Medulla oblongata (tissue), 1 donor: ENCODE measurements at regions not wholly inside any gene's neighbourhood (a gene's known extent, or its start where the extent isn't known, plus 50 kb on each side); places are given as distances from the start of the nearest gene placed in this dataset.
"Not testable (repeated sequence)": the region's sequence is repeated elsewhere in the genome, so short reads cannot be mapped to it uniquely, and the experiment has no call there.

Experiments
- DNase-seq: peaks from one replicate; pipeline ENCODE4 v3.0.0-alpha.2; 2015; ENCODE audit errors: extremely low spot score

GRCh38 chr12:31906557-31907301 lies 52.5 kb upstream of the RESF1 start:
- DNase-seq: no peak

DNA sequence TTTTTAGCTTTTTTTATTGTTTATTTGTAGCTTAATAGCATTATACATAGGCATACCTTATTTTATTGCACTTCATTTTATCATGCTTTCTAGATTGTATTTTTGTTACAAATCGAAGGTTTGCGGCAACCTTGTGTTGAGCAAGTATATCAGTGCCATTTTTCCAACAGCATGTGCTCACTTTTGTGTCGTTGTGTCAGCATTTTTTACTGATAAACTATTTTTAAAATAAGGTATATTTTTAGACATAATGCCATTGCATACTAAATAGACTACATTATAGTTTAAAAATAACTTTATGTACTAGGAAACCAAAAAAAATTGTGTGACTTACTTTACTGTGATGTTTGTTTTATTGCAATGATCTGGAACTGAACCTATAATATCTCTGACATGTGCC lies 56.2 kb upstream of the RESF1 start:
- no peak for DNase-seq

DNA sequence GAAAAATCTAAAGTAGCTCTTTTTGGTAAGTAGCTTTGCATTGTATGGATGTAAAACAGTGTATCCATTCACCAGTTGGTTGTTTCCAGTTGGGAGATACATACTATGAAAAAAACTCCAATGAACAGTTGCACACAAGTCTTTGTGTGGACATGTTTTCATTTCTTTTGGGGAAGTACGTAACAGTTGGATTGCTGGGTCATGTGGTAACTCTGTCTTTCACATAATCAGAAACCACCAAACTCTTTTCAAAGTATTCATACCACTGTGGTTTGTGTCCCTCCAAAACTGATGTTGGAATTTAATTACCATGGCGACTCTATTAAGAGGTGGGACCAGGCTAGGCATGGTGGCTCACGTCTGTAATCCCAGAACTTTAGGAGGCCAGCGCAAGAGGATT lies 58.9 kb upstream of the RESF1 start:
- DNase-seq: no peak

GRCh38 chr12:31899109-31899508 lies 60.1 kb upstream of the RESF1 start:
- DNase-seq: no peak

DNA sequence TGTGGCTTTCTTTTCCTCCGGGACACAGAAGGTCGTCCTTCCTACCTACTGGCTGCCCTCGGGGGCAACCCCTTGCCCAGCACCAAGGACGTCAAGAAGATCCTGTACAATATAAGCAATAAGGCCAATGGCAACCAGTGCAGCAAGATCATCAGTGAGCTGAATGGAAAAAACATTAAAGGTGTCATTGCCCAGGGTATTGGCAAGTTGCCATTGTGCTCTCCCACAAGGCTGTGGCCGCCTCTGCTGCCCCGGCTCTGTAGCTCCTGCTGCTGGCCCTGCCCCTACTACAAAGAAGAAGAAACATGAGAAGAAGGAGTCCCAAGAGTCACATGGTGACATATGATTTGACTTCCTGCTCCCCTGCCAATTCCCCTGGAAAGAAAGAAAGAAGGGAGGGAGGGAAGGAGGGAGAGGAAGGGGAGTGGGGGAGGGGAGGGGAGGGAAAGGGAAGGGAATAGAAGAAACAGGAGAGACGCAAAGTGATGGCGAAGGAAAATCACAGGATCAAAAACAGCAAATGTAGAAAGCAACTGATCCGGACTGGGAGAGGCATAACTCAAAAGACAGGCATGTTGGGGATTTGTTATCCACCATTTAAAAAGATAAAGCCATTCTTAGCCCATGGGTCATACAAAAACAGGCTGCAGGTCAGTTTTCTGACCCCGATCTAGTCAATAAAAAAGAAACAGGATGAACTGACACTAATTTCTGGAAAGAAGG lies 61.3 kb upstream of the RESF1 start:
- DNase-seq: peak; percentile 14

DNA sequence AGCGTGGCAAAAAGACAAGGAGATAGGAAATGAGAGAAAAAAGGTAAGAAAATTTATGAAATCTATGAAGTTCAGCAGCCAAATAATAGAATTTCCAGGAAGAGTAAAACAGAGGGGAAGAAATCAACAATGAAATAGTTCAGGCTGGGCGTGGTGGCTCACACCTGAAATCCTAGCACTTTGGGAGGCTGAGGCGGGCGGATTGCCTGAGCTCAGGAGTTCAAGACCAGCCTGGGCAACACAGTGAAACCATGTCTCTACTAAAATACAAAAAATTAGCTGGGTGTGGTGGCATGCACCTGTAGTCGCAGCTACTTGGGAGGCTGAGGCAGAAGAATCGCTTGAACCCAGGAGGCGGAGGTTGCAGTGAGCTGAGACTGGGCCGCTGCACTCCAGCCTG lies 62.1 kb upstream of the RESF1 start:
- not testable (repeated sequence) for DNase-seq

- no peak for DNase-seq
Observed at GRCh38 chr12:31896514-31897039, 62.6 kb upstream of the RESF1 start.

- DNase-seq: no peak
Observed at GRCh38 chr12:31895449-31896150, 63.6 kb upstream of the RESF1 start.

GRCh38 chr12:31890295-31891285 lies 68.6 kb upstream of the RESF1 start:
- DNase-seq: no peak

DNA sequence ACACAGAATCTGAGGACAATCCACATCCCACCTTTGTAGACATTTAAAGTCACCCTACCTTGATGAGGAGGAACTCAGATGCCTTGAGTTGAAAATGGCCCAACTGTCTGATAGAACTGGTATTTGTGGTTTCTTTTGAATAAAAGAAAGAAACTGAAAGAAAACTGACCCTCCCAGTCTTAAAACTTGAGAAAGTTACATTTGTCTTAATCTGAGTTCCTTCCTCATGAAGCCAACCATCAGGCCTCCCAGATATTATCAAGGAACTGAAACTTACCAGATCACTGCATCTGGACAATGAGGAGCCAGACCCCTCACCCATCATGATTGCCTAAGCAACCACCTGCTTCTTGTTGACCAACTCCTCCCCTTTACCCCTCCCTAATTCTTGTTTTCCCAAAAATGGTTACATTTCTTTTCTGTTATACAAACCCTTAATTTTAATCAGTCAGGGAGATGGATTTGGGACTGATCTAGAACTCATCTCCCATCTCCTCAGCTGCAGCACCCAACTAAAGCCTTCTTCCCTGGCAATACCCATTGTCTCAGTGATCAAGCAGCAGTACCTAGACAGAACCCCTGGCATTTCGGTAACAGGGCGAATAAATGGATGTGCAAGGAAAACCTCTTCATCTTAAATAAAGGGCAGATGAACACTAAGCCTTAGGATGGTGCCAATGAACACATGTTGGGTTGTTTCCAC lies 72.0 kb upstream of the RESF1 start:
- DNase-seq: no peak

DNA sequence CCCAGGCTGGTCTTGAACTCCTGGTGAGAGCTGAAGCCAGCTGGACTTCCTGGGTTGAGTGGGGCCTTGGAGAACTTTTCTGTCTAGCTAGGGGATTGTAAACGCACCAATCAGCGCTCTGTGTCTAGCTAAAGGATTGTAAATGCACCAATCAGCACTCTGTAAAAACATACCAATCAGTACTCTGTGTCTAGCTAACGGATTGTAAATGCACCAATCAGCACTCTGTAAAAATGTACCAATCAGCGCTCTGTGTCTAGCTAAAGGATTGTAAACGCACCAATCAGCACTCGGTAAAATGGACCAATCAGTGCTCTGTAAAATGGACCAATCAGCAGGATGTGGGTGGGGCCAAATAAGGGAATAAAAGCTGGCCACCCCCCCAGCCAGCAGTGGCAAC lies 76.5 kb upstream of the RESF1 start:
- DNase-seq: not testable (repeated sequence)

DNA sequence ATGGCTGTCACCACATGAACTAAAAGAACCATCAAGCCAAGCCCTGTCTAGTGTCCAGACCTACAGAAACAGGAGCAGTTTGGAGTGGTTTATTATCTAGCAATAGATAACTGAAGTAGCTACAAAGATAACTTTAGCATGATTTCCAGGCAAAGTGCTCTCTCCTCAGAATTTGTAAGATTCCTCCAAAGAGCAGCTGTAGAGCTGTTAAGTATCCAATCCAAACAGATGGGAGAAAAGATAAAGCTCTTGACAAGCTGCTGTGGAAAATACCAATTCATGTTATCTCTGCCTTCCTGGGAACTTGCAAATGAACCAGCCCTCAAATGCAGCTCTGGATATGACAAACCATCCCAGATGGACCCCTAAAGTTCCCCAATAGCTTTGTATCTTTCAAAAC lies 78.9 kb upstream of the RESF1 start:
- DNase-seq: no peak

GRCh38 chr12:31877884-31878283 lies 81.3 kb upstream of the RESF1 start:
- DNase-seq: no peak

DNA sequence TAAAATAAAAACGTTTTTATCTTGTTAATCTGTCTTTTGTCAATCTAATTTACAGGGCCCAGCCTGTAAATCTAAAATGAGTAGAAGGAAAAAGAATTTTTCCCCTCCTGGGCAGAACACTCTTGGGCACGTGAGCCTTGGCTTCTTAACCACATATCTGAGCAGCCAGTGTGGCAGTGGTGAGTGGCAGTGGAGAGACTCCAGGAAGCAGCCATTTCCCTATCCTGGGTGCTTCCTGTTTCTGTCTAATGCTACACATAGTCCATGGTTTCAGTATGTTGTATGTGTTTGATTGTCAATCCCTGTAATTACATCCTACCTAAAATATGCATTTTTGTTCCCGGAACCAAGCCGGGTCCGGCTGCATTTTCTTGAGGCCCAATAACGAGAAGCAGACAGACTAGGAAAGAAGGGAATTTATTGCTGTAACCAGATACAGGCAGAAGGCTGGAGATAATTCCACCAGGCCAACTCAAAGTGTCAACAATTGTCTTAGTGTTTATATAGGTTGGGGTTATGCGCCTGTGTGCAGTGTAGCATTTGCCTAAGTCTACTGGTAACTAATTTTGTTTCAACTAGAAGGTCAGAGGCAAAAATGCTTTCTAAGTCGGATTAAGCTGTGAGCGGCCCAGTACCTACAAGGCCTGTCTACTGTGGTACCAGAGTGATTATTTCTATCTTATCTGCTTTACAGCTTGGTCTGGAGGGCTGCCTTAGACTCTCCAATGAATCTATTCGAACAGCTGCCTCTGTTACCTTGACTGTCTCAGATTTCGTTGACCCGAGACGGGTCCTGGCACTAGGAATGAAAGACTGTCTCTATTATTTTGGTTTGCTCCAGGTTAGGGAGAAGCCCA lies 82.4 kb upstream of the RESF1 start:
- peak; percentile 45 for DNase-seq

DNA sequence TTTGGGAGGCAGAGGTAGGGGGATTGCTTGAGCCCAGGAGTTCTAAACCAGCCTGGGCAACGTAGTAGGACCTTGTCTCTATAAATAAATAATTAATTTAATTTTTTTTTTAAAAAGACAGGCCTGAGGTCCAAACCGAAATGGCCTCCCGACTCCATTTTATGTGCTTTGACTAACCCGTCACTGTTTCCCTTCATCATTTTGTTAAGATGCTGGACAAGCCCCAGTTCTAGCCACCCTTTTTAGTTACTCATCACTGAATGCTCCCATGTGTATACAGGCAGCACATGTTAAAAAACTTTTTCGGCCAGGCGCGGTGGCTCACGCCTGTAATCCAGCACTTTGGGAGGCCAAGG lies 83.6 kb upstream of the RESF1 start:
- no peak for DNase-seq

DNA sequence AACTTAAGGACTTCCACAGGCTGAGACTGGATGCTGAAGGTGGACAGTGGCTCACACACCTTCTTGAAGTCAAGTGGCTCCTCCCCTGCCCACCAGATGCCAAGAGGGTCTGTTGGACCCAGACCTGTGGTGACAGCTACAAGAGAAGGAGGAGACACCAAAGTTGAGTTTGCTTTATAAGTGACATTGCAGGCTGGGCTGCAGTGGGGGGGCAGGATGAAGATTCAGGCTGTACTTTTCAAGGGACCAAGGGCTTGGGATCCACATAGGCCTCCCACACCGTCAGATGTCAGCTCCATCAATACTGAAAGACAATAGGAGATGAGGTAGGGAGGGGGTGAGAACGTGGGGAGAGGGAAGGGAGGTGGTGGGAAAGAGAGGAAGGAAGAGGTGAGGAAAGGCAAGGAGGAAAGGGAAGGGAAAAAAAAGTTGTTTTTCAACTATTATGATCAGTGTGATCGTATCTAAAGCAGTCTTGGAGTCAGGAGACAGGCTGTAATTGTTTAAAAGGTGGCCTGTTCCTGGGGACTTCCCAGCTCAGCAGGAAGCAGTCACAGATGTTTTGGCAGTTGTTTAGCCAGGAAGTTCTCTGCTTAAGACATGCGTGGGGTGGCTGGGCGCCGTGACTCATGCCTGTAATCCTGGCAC lies 84.1 kb upstream of the RESF1 start:
- no peak for DNase-seq

DNA sequence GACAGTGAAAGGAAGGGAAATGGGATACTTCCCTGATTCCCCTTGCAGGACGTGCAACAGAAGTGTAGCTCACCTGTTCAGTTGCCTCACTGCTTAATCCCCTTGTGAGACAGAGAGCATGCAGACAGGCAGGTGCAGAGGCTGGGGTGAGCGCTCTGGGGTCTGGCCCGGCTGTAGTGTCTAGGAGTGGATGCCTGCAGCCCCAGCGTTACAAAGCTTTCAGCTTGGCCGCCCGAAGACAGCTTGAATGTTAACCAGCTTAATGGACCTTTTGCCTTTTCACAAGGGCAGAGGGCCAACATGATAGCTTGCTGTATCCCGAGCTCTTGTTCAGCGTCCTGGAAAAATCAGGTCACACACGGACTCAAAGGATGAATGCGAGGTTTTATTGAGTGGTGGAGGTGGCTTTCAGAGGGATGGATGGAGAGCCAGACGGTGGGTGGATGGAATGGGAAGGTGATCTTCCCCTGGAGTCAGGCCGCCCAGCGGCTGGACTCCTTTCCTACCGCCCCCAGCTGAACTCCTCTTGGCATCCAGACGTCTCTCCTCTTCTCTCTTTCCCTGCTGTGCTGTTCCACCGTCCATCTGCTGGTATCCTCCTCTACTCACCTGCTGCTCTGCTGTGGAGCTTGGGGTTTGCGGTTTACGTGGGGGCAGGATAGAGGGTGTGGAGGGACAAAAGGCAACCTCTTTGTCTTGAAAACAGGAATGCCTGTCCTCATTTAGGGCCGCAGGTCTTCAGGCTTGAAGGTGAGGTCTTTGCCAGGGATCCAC lies 86.2 kb upstream of the RESF1 start:
- DNase-seq: no peak

- no peak for DNase-seq
Observed at GRCh38 chr12:31869972-31870371, 89.2 kb upstream of the RESF1 start.

DNA sequence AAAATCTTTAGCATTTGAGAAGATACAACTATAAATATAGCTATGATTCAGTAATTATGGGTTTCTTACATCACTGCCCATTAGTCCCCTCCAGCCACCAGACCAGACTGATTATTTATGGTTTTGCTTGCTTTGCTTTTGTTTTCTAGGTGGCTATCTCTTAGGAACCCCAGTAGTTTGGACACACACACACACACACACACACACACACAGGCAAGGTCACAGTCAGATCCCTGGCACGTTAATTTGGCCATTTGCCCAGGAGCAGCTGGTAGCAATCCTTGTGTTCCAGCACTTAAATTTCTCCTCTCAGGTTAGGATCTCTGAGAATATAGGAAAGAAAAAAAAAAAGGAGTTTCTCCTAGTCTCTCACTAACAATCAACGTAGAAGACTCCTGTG lies 90.2 kb upstream of the RESF1 start:
- DNase-seq: no peak
